ENCODE measurements at regions not wholly inside any gene's neighbourhood (a gene's known extent, or its start where the extent isn't known, plus 50 kb on each side); places are given as distances from the start of the nearest gene placed in this dataset.

DNA sequence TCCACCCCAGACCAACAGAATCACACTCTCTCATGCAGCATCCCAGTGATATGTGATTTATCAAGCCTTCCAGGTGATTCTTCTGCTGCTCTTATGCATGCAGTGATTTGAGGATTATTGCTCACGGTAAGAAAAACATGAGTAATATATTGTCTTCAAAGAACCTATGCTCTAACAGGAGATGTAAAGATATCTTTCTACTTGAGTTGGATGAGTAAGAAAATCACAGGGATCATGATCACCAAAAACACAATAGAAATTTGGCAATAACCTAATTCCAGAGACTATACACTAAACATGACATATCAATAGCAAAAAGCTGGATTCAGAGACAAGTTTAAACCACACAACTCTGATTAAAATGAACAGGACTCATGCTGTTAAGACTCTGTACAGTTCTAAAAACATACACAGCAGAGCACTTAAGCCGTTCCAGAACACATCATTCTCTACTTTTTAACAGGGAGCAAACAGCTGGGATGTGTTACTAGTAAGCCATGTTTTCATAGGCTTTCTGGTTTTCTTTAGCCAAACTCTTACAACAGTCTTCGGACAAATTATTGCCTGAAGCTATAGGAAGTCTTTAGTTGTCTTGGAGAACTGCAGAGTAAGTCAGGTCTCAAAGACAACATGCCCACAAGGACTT is 568.6 kb downstream of the HAO1 start:
- H3K4me1 ChIP-seq (ENCODE audit: control insufficient read depth, insufficient read depth, low read length), result no peaks in the 10 kb centered on the region
- H3K36me3 ChIP-seq (ENCODE audit: control insufficient read depth, insufficient read depth, low read length), result no peaks in the 10 kb centered on the region
- DNase-seq, result peak; percentile 26
- no peaks in the 10 kb centered on the region for H3K9me3 ChIP-seq (replicated peaks; ENCODE audit: control insufficient read depth, low read depth, low read length)
- no peak overlapping the region for H3K4me3 ChIP-seq (ENCODE audit: low read length)
- H3K27ac ChIP-seq (ENCODE audit: low read length), result no peak overlapping the region
- no CpG with 5 or more reads among the region's 3 CpGs for WGBS (ENCODE audit: insufficient coverage)
- no peaks in the 10 kb centered on the region for H3K27me3 ChIP-seq (ENCODE audit: control insufficient read depth, insufficient read depth, low read length)

DNA sequence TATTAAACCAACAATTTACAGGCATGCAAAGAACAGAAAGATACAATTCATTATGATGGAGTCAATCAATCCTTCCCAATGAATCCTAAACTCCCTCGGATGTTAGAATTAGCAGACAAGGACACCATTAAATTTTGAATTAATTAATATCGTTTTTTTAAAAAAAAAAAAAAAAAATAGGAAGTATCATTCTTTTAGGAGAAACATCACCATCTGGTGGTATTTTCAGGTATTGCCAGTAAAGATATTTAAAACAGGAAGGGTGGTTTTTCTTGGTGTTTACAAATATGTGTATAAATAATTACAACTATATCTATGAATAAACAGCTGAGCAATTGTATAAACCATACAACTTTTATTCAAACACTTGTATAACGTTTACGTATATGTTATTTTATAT is 564.4 kb downstream of the HAO1 start:
- no peak for DNase-seq

DNA sequence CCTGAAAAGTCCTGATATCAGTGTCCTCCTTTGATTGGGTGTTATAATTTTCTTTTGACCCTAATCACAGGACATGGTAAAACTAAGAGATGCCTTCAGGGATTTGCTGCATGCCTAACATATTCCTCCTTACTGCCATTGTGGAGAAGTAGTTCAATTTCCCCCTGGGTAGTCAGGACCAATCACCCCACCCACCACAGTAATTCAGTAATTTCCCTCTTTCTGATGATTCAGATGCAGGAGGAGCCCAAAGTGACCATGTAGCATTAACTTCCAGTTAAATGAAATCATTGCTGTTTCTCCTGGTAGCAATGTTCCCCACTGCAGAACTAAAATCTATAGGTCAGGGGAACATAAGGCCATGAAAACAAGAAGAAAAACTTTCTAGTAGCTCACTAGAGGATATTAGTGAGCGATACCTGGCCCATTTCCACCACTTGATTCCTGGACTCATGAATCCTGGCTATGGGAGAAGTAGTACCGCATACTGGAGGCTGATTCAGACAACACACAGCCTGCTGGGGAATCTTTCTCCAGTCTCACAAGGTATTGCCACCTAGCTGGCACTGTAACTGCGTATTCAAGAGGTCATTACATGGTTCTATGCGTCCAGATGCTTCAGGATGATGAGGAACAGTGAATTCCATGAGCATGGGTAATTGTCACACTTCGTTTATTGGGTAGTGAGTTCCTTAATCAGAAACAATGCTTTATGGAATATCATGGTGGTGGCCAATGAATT is 561.2 kb downstream of the HAO1 start:
- DNase-seq, result no peak
- Histone ChIP-seq H3K4me1 (ENCODE audit: control insufficient read depth, insufficient read depth, low read length) (no peaks in the 10 kb centered on the region), H3K9me3 (replicated peaks; ENCODE audit: control insufficient read depth, low read depth, low read length) (no peaks in the 10 kb centered on the region), H3K27me3 (ENCODE audit: control insufficient read depth, insufficient read depth, low read length) (no peaks in the 10 kb centered on the region), H3K36me3 (ENCODE audit: control insufficient read depth, insufficient read depth, low read length) (no peaks in the 10 kb centered on the region), H3K27ac (ENCODE audit: low read length) (no peak overlapping the region), H3K4me3 (ENCODE audit: low read length) (no peak overlapping the region)
- 100% methylated on average over 2 of the region's 5 CpGs for WGBS (ENCODE audit: insufficient coverage)

More for the DNA sequence above, 564.4 kb downstream of the HAO1 start:
- H3K4me1 ChIP-seq (ENCODE audit: control insufficient read depth, insufficient read depth, low read length), result no peaks in the 10 kb centered on the region
- no peaks in the 10 kb centered on the region for H3K27me3 ChIP-seq (ENCODE audit: control insufficient read depth, insufficient read depth, low read length)
- H3K4me3 ChIP-seq (ENCODE audit: low read length), result no peak overlapping the region
- H3K36me3 ChIP-seq (ENCODE audit: control insufficient read depth, insufficient read depth, low read length), result no peaks in the 10 kb centered on the region
- no CpG with 5 or more reads among the region's 4 CpGs for WGBS (ENCODE audit: insufficient coverage)
- H3K27ac ChIP-seq (ENCODE audit: low read length), result no peak overlapping the region
- no peaks in the 10 kb centered on the region for H3K9me3 ChIP-seq (replicated peaks; ENCODE audit: control insufficient read depth, low read depth, low read length)

DNA sequence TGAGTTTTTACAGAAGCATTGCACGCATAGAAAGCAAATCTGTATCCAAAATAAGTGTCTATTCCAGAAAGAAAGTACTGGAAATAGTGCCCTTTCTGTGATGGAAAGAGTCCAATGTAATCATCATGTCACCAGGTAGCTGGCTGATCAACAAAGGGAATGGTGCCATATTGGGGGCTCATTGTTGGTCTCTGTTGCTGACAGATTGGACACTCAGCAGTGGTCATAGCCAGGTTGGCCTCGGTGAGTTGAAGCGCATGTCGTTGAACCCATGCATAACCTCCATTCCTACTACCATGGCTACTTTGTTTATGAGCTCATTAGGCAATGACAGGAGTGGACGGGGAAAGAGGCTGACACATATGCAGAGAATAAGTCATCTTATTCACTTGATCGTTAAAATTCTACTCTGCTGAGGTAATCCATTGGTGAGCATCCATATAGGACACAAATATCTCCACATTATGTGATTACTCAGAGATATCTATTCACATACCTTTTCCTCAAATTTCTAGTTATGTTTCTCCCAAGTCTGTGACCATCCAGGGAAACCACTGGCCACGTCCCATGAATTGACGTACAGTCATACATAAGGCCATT is 560.5 kb downstream of the HAO1 start:
- H3K4me1 ChIP-seq (ENCODE audit: control insufficient read depth, insufficient read depth, low read length), result no peaks in the 10 kb centered on the region
- no peaks in the 10 kb centered on the region for H3K9me3 ChIP-seq (replicated peaks; ENCODE audit: control insufficient read depth, low read depth, low read length)
- no peak for DNase-seq
- 80% methylated on average over 1 of the region's 8 CpGs for WGBS (ENCODE audit: insufficient coverage)
- no peaks in the 10 kb centered on the region for H3K27me3 ChIP-seq (ENCODE audit: control insufficient read depth, insufficient read depth, low read length)
- no peaks in the 10 kb centered on the region for H3K36me3 ChIP-seq (ENCODE audit: control insufficient read depth, insufficient read depth, low read length)
- no peak overlapping the region for H3K27ac ChIP-seq (ENCODE audit: low read length)
- no peak overlapping the region for H3K4me3 ChIP-seq (ENCODE audit: low read length)

DNA sequence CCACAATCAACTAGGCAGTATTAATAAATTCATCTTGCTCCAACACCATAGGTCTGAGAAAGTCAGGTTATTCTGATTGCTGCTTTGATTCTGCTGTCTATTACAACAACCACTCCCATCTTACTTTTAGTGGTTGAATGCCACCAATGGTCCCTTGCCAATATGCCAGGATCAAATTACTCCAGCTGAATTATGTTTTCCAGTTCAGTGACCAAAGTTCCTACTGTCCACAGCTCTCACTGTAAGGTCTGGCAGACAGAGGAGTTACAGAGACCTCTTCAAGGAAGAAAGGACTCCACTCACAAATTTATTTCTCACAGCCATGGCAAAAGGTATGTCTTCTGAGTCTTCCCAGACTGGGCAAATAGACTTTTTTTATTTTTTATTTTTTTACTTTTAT is 557.0 kb downstream of the HAO1 start:
- H3K9me3 ChIP-seq (replicated peaks; ENCODE audit: control insufficient read depth, low read depth, low read length), result no peaks in the 10 kb centered on the region
- H3K4me3 ChIP-seq (ENCODE audit: low read length), result no peak overlapping the region
- no peaks in the 10 kb centered on the region for H3K27me3 ChIP-seq (ENCODE audit: control insufficient read depth, insufficient read depth, low read length)
- no peak for DNase-seq
- H3K4me1 ChIP-seq (ENCODE audit: control insufficient read depth, insufficient read depth, low read length), result no peaks in the 10 kb centered on the region
- H3K36me3 ChIP-seq (ENCODE audit: control insufficient read depth, insufficient read depth, low read length), result no peaks in the 10 kb centered on the region
- no peak overlapping the region for H3K27ac ChIP-seq (ENCODE audit: low read length)

DNA sequence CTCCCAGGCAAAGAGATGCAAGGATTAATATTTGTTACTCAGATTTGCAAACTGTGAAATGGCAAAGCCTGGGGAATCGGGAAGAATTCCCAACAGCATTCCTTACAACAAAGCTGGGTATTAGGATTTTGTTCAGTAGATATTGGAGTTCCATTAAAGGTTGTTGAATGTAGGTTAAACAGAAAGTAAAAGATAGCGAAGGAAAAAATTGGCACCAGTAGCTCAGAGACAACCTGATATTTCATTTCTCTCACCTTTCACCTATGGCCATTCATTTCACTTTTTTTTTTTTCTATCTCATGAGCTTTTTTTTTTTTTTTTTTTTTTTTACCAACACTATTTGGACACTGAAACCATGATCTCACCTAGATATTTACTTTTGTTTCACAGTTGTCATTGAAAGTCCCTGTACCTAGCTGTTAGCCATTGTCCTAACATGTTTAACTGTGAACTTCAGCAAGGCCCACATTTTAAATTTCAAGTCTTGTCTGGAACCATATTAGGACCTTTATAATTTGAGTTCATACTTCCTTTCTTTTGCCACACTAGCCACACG is 552.5 kb downstream of the HAO1 start:
- no peak for DNase-seq
- Histone ChIP-seq H3K4me1 (ENCODE audit: control insufficient read depth, insufficient read depth, low read length) (no peaks in the 10 kb centered on the region), H3K27ac (ENCODE audit: low read length) (no peak overlapping the region), H3K27me3 (ENCODE audit: control insufficient read depth, insufficient read depth, low read length) (no peaks in the 10 kb centered on the region), H3K4me3 (ENCODE audit: low read length) (no peak overlapping the region), H3K36me3 (ENCODE audit: control insufficient read depth, insufficient read depth, low read length) (no peaks in the 10 kb centered on the region), H3K9me3 (replicated peaks; ENCODE audit: control insufficient read depth, low read depth, low read length) (no peaks in the 10 kb centered on the region)
- WGBS (ENCODE audit: insufficient coverage), result 100% methylated on average over 1 of the region's 3 CpGs

DNA sequence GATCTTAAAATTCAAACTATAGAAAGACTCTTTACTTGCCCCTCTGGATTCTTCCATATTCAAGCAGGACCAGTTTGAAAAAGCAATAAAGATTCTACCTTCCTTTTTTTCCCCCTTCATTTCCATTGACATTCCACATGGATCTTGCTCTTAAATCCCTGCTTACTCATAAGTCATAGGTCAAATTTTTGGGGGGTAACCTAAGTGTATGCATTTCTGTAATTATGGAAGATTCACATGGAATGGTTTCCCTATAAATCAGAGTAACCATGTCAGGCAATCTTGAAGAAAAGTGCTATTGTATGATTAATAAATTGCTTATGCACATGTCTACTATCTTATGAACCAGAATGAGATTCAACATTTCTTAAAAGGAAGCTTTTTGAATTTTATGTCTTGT is 551.0 kb downstream of the HAO1 start:
- no peaks in the 10 kb centered on the region for H3K36me3 ChIP-seq (ENCODE audit: control insufficient read depth, insufficient read depth, low read length)
- no peak overlapping the region for H3K4me3 ChIP-seq (ENCODE audit: low read length)
- no peaks in the 10 kb centered on the region for H3K4me1 ChIP-seq (ENCODE audit: control insufficient read depth, insufficient read depth, low read length)
- no peak overlapping the region for H3K27ac ChIP-seq (ENCODE audit: low read length)
- DNase-seq, result no peak
- no peaks in the 10 kb centered on the region for H3K9me3 ChIP-seq (replicated peaks; ENCODE audit: control insufficient read depth, low read depth, low read length)
- no peaks in the 10 kb centered on the region for H3K27me3 ChIP-seq (ENCODE audit: control insufficient read depth, insufficient read depth, low read length)

DNA sequence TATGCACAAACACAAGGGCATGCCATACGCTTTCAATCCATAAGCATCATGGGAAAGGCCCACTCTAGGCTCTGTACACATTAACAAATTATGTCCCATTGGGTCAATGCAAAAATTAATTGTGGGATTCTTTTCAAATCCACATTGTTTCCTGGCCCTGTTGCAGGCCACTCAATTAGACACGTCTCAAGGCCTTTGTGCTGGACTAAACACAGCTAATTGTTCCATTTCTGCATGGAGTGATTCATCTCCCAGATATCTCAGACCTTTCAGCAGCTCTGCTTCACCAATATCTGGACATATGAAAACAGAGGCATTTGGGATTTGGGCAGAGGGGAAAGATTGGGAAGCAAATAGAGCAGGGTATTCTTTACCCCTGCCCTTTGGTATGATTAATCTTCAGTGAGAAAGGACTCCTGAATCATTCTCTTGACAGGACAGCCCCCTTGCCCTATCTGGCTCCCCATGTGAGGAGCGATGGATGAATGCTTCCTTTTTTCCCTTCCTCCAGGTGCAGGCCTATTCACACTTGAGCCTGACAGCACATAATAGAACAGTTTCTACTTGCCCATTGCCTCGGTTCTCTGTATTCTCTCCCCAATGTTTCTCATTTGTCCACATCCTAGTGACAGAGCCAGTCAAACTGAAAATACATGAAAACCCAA is 547.6 kb downstream of the HAO1 start:
- no peak for DNase-seq
- Histone ChIP-seq H3K36me3 (ENCODE audit: control insufficient read depth, insufficient read depth, low read length) (no peaks in the 10 kb centered on the region), H3K4me1 (ENCODE audit: control insufficient read depth, insufficient read depth, low read length) (no peaks in the 10 kb centered on the region), H3K4me3 (ENCODE audit: low read length) (no peak overlapping the region), H3K9me3 (replicated peaks; ENCODE audit: control insufficient read depth, low read depth, low read length) (peaks cover 3% of the 10 kb centered on the region), H3K27me3 (ENCODE audit: control insufficient read depth, insufficient read depth, low read length) (no peaks in the 10 kb centered on the region), H3K27ac (ENCODE audit: low read length) (no peak overlapping the region)
- WGBS (ENCODE audit: insufficient coverage), result 86% methylated on average over 2 of the region's 4 CpGs

DNA sequence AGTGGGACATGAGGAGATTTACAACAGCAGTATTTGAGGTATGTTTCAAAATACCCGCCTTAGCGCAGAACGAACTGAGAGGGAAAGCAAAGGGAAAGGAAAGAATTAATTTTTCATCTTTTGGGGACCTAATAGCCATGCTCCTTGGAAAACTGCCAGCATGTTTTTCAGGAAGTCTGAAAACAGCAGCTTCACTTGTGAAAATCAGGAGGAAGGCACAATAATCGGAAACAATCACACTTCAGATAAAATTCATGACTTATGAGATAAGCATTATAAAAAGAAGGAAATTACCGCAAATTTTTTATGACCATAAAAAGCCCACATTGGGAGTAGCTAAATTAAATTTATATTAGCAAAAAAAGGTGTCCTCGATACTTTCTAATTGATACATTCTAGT is 541.1 kb downstream of the HAO1 start:
- no peak overlapping the region for H3K4me3 ChIP-seq (ENCODE audit: low read length)
- no peaks in the 10 kb centered on the region for H3K27me3 ChIP-seq (ENCODE audit: control insufficient read depth, insufficient read depth, low read length)
- H3K36me3 ChIP-seq (ENCODE audit: control insufficient read depth, insufficient read depth, low read length), result no peaks in the 10 kb centered on the region
- no peaks in the 10 kb centered on the region for H3K4me1 ChIP-seq (ENCODE audit: control insufficient read depth, insufficient read depth, low read length)
- H3K9me3 ChIP-seq (replicated peaks; ENCODE audit: control insufficient read depth, low read depth, low read length), result peaks cover 4% of the 10 kb centered on the region
- H3K27ac ChIP-seq (ENCODE audit: low read length), result no peak overlapping the region
- DNase-seq, result peak; percentile 11
- WGBS (ENCODE audit: insufficient coverage), result 46% methylated on average over 3 of the region's 6 CpGs

DNA sequence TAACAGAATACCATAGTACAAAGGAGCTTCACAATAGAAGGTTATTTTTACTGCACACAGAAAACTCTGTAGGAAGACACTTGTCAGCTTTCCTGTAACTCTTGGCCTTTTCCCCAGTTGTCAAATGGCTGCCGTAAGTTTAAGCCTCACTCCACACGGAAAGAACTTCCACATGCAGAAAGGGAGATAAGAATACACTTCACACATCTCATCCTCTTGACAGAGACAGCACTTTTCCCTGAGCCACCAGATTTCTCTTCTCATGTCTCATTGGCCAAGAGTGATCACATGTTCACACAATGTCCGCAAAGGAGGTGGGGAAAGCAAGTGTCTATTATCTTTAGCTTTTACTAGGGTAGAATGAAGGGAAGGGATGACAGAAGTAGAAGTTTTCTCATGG is 540.7 kb downstream of the HAO1 start:
- Histone ChIP-seq H3K4me3 (ENCODE audit: low read length) (no peak overlapping the region), H3K27me3 (ENCODE audit: control insufficient read depth, insufficient read depth, low read length) (no peaks in the 10 kb centered on the region), H3K36me3 (ENCODE audit: control insufficient read depth, insufficient read depth, low read length) (no peaks in the 10 kb centered on the region), H3K9me3 (replicated peaks; ENCODE audit: control insufficient read depth, low read depth, low read length) (peaks cover 4% of the 10 kb centered on the region), H3K4me1 (ENCODE audit: control insufficient read depth, insufficient read depth, low read length) (no peaks in the 10 kb centered on the region), H3K27ac (ENCODE audit: low read length) (no peak overlapping the region)
- peak; percentile 11 for DNase-seq
- WGBS (ENCODE audit: insufficient coverage), result 17% methylated on average over 1 of the region's 3 CpGs
